ENCODE measurements at regions not wholly inside any gene's neighbourhood (a gene's known extent, or its start where the extent isn't known, plus 50 kb on each side); places are given as distances from the start of the nearest gene placed in this dataset.

- POLR2A ChIA-PET: no interaction called here
- DNase-seq (ENCODE audit: low read depth): peak; percentile 71
- TF ChIP-seq CTCF (IDR thresholded peaks at IDR 0.05; ENCODE audit: insufficient read depth, low read depth, low read length): no peak
Observed at GRCh38 chr3:18046131-18046915, 303.9 kb upstream of the TBC1D5 start.

GRCh38 chr3:18044971-18045880 is 302.8 kb upstream of the TBC1D5 start:
- no peak for TF ChIP-seq CTCF (IDR thresholded peaks at IDR 0.05; ENCODE audit: insufficient read depth, low read depth, low read length)
- H3K27me3 ChIP-seq (ENCODE audit: control insufficient read depth, insufficient read depth, low read length): no peaks in the 10 kb centered on the region
- ChIA-PET POLR2A (no interaction called here), CTCF (no interaction called here)
- no peak for DNase-seq (ENCODE audit: low read depth)
- H3K36me3 ChIP-seq (ENCODE audit: control insufficient read depth, insufficient read depth, low read length): no peaks in the 10 kb centered on the region
- H3K4me3 ChIP-seq (ENCODE audit: low read depth, low read length): no peak overlapping the region

More at GRCh38 chr3:18046131-18046915, 303.9 kb upstream of the TBC1D5 start:
- CTCF ChIA-PET: no interaction called here
- Histone ChIP-seq H3K4me3 (ENCODE audit: low read depth, low read length) (no peak overlapping the region), H3K36me3 (ENCODE audit: control insufficient read depth, insufficient read depth, low read length) (no peaks in the 10 kb centered on the region), H3K27me3 (ENCODE audit: control insufficient read depth, insufficient read depth, low read length) (no peaks in the 10 kb centered on the region)

GRCh38 chr3:18044191-18044590 is 301.8 kb upstream of the TBC1D5 start:
- CTCF ChIA-PET: no interaction called here
- no peaks in the 10 kb centered on the region for H3K36me3 ChIP-seq (ENCODE audit: control insufficient read depth, insufficient read depth, low read length)
- H3K27me3 ChIP-seq (ENCODE audit: control insufficient read depth, insufficient read depth, low read length): no peaks in the 10 kb centered on the region
- TF ChIP-seq CTCF (IDR thresholded peaks at IDR 0.05; ENCODE audit: insufficient read depth, low read depth, low read length): no peak
- H3K4me3 ChIP-seq (ENCODE audit: low read depth, low read length): no peak overlapping the region
- no peak for DNase-seq (ENCODE audit: low read depth)
- POLR2A ChIA-PET: no interaction called here

- Histone ChIP-seq H3K4me3 (ENCODE audit: low read depth, low read length) (no peak overlapping the region), H3K27me3 (ENCODE audit: control insufficient read depth, insufficient read depth, low read length) (no peaks in the 10 kb centered on the region), H3K36me3 (ENCODE audit: control insufficient read depth, insufficient read depth, low read length) (no peaks in the 10 kb centered on the region)
- CTCF ChIA-PET: interaction anchor here (1.1 kb wide), 1 partner anchor 259 kb away, joined by 3 read pairs; no protein-coding TSS in a partner anchor
- DNase-seq (ENCODE audit: low read depth): no peak
- TF ChIP-seq CTCF (IDR thresholded peaks at IDR 0.05; ENCODE audit: insufficient read depth, low read depth, low read length): no peak
- POLR2A ChIA-PET: no interaction called here
Observed at GRCh38 chr3:18036450-18036815, 294.0 kb upstream of the TBC1D5 start.

Data from BJ (cell line).